Upper lobe of left lung (tissue), 4 donors: ENCODE measurements at regions not wholly inside any gene's neighbourhood (a gene's known extent, or its start where the extent isn't known, plus 50 kb on each side); places are given as distances from the start of the nearest gene placed in this dataset.

Experiments used
- EP300 ChIP-seq, 4 donors: sonication (generic); formaldehyde crosslinking; IDR thresholded peaks; one replicate each; pipeline ENCODE4 v1.5.1; 2017; ENCODE audit warnings: antibody characterized with exemption in 4 of 4, control low read depth in 2 of 4
- TF ChIP-seq, protein P1 (sequence below), 6 experiments: fragments of 450-650 bp in 4 of 6; fragments of 200-600 bp in 2 of 6; sonication (generic) in 2 of 6; IDR thresholded peaks; one replicate each; pipeline ENCODE4 v1.5.1; 2016 to 2019; ENCODE audit warnings: antibody characterized with exemption in 6 of 6

DNA sequence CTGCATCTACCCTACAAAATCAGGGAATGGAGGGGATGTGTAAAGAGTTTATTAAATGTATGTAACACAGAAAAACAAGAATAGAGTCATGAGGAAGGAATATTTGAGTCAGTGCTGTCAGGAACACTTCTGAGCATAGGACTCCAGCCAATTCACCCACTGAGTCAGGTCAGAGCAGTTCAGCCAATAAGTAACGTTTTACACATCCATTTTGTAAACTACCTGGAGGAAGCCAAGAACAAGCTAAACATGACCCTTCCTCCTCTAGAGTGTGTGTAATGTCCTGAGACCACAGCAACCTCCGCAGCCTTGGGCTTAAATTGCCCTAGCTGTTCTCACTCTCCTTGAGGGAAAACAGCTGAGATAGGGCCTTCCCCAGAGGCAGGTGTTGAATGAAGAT lies 691.5 kb upstream of the LRRN3 start:
- no peak for TF ChIP-seq EP300 (IDR thresholded peaks at IDR 0.05)
- TF ChIP-seq, protein P1, sequence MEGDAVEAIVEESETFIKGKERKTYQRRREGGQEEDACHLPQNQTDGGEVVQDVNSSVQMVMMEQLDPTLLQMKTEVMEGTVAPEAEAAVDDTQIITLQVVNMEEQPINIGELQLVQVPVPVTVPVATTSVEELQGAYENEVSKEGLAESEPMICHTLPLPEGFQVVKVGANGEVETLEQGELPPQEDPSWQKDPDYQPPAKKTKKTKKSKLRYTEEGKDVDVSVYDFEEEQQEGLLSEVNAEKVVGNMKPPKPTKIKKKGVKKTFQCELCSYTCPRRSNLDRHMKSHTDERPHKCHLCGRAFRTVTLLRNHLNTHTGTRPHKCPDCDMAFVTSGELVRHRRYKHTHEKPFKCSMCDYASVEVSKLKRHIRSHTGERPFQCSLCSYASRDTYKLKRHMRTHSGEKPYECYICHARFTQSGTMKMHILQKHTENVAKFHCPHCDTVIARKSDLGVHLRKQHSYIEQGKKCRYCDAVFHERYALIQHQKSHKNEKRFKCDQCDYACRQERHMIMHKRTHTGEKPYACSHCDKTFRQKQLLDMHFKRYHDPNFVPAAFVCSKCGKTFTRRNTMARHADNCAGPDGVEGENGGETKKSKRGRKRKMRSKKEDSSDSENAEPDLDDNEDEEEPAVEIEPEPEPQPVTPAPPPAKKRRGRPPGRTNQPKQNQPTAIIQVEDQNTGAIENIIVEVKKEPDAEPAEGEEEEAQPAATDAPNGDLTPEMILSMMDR (IDR thresholded peaks at IDR 0.05), result no peak
